ENCODE measurements at regions not wholly inside any gene's neighbourhood (a gene's known extent, or its start where the extent isn't known, plus 50 kb on each side); places are given as distances from the start of the nearest gene placed in this dataset.

DNA sequence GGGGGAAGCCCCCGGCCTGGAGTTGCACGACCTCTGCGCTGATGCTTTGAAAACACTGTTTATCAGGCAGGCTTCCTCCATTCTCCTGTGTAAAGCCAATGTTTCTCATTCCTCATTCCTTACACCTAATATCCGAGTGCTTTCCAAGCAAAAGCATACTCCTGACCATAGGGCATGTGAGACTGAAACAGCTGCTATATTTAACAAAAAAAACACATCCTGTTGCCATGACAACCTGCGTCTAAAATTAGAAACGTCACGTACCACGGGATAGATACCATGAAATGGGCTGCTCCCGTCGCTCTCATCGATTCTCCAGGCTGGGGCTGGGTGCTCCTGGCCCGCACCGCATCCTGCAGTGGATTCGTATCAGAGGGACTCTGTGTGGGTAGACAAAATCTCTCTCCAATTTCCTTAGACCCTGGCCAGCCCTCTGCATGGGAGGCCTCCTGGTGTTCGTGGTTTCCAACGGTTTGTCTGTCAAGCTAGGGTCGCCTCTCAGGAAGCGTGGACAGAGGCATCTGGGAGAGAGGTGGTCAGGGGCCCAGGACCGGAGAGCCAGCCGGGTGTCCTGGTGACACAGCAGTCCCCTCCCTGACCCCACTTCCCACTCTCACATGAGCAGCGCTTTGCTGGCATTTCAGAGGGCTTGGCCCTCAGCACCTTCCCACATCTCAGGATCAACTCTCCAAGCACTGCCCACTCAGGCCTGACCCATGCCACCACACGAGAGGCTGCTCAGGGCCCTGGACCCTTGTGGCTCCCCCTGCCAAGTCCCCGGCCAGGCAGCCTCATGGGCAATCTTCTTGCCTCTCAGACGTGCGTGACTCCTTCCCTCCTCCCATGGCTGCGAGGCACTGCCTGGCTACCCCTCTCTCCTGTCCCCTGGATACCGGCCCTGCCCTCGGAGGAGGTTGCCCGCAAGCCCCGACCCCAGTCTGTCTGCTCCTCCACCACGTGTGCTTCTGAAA lies 268.1 kb downstream of the NDUFA10 start:
- DNase-seq = no peak

DNA sequence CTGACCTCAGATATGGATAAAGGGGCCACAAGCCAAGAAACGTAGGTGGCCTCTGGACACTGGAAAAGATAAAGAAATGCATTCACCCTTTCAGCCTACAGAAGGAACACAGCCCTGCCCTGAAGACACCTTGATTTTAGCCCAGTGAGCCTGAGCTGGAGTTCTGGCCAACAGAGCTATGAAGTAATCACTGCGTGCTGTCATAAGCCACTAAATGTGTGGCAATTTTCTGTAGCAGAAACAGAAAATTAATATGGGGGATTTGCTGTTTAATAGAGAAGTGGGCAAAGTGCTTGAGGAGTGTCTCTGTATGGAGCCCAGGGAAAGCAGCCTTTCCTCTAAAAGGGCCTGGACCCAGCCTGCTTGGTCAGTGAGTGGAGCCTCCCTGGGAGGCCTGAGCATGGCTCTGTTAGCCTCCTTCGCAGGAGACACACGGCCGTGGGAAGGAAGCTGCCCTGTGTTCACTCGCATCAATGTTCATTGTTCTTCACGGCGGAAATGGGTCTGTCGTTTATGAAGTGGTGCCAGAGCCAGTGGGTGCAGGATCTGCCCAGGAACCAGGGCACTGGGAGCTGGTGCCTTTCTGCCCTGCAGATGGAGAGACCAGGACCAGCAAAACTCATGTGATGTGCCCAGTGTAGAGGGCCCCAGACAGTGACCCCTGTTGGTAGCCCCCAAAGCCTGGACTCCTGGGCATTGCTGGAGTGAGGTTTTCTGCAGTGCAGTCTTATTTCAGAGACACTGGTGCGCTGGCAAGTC lies 268.9 kb downstream of the NDUFA10 start:
- DNase-seq = no peak

DNA sequence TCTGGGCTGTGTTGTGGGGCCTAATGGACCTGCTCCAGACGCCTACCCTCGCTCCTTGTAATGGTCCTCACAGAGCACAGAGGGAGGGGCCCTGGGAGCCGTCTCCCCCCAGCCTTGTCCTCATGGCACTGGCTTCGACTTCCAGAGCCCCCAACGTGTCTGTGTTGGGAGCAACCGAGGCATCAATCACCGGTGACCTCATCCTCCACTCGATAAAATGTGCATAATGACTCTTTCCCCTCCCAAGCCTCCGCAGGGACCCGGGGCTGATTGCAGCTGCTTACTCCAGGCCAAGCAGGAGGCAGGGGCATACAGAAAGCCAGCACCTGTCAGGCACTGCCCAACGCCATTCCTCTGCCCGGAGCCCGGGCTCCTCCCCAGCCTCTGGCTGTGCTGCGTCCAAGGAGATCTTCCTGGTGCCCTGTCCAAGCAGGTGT lies 271.7 kb downstream of the NDUFA10 start:
- DNase-seq = no peak

GRCh38 chr2:239752951-239753350 lies 272.2 kb downstream of the NDUFA10 start:
- no peak for DNase-seq

DNA sequence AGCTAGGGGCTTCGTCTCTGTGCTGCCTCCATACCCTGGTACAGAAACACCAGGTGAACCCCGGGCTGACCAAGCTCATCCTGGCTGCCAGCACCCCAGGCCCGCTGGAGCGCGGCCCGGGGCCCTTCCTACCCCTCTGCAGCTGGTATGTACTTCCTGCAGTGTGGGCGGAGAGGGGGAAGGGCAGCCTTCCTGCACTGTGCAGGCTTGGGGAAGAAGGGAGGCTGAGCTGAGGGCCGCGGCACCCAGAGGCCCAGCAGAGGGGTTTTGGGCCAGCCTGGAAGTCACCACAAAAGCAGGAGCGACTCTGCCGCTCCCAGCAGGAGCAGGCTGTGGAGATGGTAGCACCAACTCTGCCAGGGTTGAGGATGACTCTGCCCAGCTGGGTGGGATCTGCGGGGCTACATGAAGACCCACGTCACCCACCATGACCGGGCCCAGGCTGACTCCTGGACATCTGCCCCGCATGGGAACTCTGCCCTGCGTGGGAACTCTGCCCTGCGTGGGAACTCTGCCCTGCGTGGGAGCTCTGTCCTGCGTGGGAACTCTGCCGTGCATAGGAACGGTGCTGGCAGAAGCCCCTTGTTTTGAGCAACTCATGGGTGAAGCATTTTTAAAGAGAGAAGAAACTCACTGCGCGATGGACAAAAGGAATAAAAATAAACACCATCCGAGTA lies 273.3 kb downstream of the NDUFA10 start:
- DNase-seq = no peak

- no peak for DNase-seq
These were observed 274.0 kb downstream of the NDUFA10 start for GRCh38 chr2:239750929-239751678.

DNA sequence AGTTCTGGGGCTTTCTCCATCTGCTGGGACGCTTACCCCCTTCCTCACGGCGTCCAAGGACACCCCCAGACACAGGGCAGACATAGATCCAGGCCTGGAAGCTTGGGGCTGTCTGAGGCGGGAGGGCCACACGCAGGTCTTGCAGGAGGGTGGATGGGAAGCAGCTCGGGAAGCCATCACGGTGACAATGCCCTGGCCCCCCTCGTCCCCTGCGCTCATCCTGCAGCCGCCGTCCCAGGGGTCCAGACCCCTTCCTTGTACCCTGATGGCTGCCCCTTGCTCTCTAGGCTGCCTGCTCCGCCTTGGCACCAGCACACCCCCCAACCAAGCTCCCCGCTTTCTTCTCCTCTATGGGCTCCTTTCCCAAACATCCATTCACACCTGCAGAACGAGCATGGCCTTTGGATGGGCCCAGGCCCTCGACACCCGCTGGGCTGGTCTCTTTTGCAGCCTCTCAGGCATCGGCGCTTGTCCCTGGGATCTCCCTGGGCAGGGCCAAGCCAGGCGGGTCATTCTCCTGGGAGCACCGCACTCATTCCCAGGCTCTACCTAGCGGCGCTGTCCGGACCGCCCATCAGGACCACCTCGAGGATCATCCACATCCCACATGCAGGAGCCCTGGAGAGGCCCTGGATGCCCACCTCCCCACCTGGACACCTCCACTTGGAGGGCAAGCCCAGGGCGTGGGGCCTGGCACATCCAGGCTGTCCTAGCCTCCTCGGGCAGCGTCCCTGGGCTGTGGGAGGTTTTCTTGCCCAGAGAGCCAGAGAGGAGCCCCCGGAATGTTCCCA lies 274.9 kb downstream of the NDUFA10 start:
- no peak for DNase-seq

GRCh38 chr2:239749272-239749873 lies 275.8 kb downstream of the NDUFA10 start:
- DNase-seq = no peak

- DNase-seq = no peak
These were observed 276.3 kb downstream of the NDUFA10 start for GRCh38 chr2:239748811-239749210.

GRCh38 chr2:239747771-239748170 lies 277.4 kb downstream of the NDUFA10 start:
- DNase-seq = no peak

- DNase-seq = no peak
These were observed 277.9 kb downstream of the NDUFA10 start for GRCh38 chr2:239747274-239747673.

DNA sequence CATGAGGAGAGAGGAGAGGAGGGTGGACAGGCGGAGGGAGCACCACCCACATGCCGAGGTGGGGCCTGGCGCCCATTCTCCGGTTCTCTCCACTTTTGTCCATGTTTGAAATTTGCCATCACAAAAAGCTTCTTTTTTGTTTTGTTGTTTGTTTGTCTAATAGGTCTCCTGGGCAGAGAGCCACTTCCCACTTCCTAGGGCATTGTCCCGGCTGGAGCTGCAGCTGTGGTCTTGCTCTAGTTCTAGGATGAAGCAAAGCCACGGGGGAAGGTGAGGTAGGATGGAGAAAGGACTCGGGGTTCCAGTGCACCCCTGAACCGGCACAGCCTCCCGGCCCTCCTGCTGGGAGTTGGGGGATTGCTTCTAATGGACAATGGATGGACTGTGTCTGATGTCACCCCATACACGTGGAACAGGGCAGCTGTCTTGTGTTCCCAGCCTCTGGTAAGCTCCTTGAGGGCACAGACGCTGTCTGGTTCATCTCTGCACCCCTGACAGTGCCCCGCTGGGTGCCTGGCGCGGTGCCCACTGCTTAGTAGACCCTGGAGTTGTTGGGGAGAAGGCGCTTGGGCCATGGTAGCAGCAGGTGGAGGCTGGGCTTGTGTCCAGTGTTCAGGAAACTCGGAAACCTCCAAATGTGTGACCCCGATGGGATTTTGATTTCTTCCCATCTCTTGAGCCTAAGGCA lies 278.4 kb downstream of the NDUFA10 start:
- DNase-seq = no peak

GRCh38 chr2:239745386-239746227 lies 279.5 kb downstream of the NDUFA10 start:
- no peak for DNase-seq

DNA sequence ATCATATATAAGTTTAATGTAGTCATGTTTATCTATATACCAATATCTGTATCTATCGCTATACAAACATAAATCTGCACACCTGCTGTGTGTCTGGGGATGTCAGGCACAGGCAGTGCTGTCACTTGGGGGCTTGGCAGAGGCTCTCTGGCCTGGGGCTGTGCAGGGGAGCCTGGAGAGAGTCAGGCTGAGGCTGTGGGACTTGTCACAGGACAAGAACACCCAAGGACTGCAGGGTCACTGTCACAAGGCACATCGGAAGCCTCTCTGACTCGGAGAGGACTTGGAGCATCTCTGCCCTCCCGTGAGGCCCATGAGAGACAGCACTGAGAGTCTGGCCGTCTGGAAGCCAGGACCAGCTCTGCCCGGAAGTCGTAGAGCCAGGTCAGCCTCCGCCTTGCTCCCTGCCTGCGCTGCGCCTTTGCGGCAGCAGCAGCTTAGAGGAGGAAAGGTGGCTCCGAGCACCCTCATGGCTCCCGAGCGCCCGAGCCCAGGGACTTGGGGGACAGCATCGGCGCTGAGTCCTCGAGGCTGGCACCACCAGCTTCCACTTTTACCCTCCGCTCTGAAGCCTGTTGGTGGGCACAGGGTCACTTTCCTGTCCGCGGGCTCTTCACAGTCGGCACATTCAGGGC lies 280.3 kb downstream of the NDUFA10 start:
- no peak for DNase-seq

DNA sequence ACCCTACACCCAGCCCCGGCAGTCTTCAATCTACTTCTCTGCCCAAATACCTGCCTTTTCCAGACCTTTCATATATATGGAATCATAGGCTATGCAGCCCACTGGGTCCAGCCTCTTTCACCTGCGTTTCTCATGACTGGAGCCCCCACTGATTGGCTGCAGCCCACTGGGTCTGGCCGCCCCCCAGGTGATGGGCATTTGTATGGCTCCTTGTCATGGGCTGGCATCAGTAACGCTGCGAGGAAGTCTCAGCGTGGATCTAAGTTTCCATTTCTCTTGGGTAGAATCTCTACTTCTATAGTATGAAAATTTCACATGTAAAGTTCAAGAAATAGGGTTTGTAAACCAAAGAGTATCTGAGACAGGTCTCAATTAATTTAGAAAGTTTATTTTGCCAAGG lies 281.9 kb downstream of the NDUFA10 start:
- DNase-seq = no peak

GRCh38 chr2:239742377-239742776 lies 282.8 kb downstream of the NDUFA10 start:
- no peak for DNase-seq

GRCh38 chr2:239739206-239739605 lies 285.9 kb downstream of the NDUFA10 start:
- DNase-seq = no peak

GRCh38 chr2:239738159-239738558 lies 287.0 kb downstream of the NDUFA10 start:
- no peak for DNase-seq

DNA sequence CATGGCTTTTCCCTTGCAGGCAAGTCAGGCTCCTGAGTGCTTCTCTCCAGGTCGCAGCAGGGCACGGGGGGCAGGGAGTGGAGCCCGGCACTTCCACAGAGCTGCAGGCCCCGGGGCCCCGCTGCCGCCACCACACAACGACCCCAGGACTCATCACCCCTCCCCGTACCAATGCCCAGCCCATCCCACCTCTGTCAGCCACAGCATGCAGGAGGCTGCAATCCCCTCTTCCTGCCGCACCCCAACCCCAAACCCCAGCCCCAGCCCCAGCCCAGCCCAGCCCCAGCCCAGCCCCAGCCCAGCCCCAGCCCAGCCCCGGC lies 288.0 kb downstream of the NDUFA10 start:
- no peak for DNase-seq
